ENCODE measurements at regions not wholly inside any gene's neighbourhood (a gene's known extent, or its start where the extent isn't known, plus 50 kb on each side); places are given as distances from the start of the nearest gene placed in this dataset.
A peak's percentile ranks its signal among the peaks of the same experiment; 100 is the strongest.

- TF ChIP-seq, protein P1, sequence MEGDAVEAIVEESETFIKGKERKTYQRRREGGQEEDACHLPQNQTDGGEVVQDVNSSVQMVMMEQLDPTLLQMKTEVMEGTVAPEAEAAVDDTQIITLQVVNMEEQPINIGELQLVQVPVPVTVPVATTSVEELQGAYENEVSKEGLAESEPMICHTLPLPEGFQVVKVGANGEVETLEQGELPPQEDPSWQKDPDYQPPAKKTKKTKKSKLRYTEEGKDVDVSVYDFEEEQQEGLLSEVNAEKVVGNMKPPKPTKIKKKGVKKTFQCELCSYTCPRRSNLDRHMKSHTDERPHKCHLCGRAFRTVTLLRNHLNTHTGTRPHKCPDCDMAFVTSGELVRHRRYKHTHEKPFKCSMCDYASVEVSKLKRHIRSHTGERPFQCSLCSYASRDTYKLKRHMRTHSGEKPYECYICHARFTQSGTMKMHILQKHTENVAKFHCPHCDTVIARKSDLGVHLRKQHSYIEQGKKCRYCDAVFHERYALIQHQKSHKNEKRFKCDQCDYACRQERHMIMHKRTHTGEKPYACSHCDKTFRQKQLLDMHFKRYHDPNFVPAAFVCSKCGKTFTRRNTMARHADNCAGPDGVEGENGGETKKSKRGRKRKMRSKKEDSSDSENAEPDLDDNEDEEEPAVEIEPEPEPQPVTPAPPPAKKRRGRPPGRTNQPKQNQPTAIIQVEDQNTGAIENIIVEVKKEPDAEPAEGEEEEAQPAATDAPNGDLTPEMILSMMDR (IDR thresholded peaks at IDR 0.05): no peak
- TF ChIP-seq RAD21 (IDR thresholded peaks at IDR 0.05; ENCODE audit: low read length) (no peak), FOXJ3 (CRISPR knock-in tag; IDR thresholded peaks at IDR 0.05) (no peak), TAF1 (IDR thresholded peaks at IDR 0.05; ENCODE audit: borderline replicate concordance, low read depth, low read length) (no peak), MXI1 (IDR thresholded peaks at IDR 0.05; ENCODE audit: low read depth, low read length) (no peak), SMC3 (IDR thresholded peaks at IDR 0.05; ENCODE audit: low read depth, low read length) (no peak), TCF12 (IDR thresholded peaks at IDR 0.05) (no peak), EP300 (IDR thresholded peaks at IDR 0.05; ENCODE audit: borderline replicate concordance in 1 of 2, low read depth in 1 of 2, low read length in 1 of 2) (no peak), JUND (IDR thresholded peaks at IDR 0.05) (0 out of 2 replicates have a peak, but pooled peaks have one; percentile 32)
- TF ChIP-seq, protein P2, sequence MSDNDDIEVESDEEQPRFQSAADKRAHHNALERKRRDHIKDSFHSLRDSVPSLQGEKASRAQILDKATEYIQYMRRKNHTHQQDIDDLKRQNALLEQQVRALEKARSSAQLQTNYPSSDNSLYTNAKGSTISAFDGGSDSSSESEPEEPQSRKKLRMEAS (IDR thresholded peaks at IDR 0.05; ENCODE audit: low read depth): no peak
These were observed 432.5 kb downstream of the MFSD1 start for GRCh38 chr3:159234306-159234705.
